Muscle layer of duodenum (tissue), 2 donors: ENCODE measurements at regions not wholly inside any gene's neighbourhood (a gene's known extent, or its start where the extent isn't known, plus 50 kb on each side); places are given as distances from the start of the nearest gene placed in this dataset.
"Not testable (repeated sequence)": the region's sequence is repeated elsewhere in the genome, so short reads cannot be mapped to it uniquely, and the experiment has no call there.

Experiments used
- H3K27ac ChIP-seq: one replicate; pipeline ENCODE4 v1.7.0; 2013; ENCODE audit warnings: mild to moderate bottlenecking, low read length
- H3K27me3 ChIP-seq: one replicate; pipeline ENCODE4 v1.7.0; 2013; ENCODE audit warnings: low read depth, mild to moderate bottlenecking, control low read depth, low read length
- H3K36me3 ChIP-seq, 2 donors: one replicate each; pipeline ENCODE4 v1.7.0; 2013; ENCODE audit warnings: low read length in 2 of 2, control low read depth in 1 of 2, mild to moderate bottlenecking in 1 of 2; ENCODE audit not compliant: insufficient read depth in 2 of 2, control insufficient read depth in 1 of 2
- H3K4me1 ChIP-seq, 2 donors: one replicate each; pipeline ENCODE4 v1.7.0; 2013; ENCODE audit warnings: low read length in 2 of 2, mild to moderate bottlenecking in 2 of 2, control low read depth in 1 of 2, moderate library complexity in 1 of 2; ENCODE audit not compliant: insufficient read depth in 2 of 2, control insufficient read depth in 1 of 2
- H3K4me3 ChIP-seq, 2 donors: one replicate each; pipeline ENCODE4 v1.7.0; 2013; ENCODE audit warnings: low read length in 2 of 2, low read depth in 1 of 2, mild to moderate bottlenecking in 1 of 2
- H3K9me3 ChIP-seq, 2 donors: one replicate each; pipeline ENCODE4 v1.7.0; 2013; ENCODE audit warnings: low read length in 2 of 2, control low read depth in 1 of 2, mild to moderate bottlenecking in 1 of 2; ENCODE audit not compliant: control insufficient read depth in 1 of 2
- donor health status: healthy.

DNA sequence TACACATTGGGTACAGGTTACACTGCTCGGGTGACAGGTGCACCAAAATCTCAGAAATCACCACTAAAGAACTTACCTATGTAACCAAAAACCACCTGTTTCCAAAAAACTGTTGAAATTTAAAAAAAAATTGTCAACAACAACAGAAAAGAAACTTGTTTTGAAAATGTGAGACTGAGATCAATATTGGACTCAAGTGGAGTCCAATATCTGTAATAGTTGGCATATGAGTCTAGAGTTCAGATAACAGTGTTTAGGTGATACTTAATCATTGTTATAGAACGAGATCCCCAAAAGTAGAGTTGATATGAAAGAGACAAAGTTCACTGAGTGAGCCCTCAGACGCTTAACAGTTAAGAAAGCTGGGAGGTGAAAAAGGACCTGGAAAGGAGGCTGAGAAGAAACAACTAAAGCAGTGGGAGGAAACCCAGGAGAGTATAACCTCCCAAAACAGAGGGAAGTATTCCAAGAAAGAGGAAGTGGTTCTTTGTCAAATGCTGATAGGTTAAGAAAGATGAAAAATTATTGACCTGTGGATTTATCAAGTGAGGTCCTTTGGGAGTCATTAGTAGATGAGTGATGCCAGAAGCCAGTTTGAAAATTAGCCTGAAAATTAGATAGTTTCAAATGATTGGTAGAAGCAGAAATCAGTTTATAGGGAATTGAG lies 388.6 kb upstream of the DPH6 start:
- no peak overlapping the region for H3K27ac ChIP-seq
- H3K4me1 ChIP-seq, result no peaks in the 10 kb centered on the region
- H3K36me3 ChIP-seq, result no peaks in the 10 kb centered on the region

DNA sequence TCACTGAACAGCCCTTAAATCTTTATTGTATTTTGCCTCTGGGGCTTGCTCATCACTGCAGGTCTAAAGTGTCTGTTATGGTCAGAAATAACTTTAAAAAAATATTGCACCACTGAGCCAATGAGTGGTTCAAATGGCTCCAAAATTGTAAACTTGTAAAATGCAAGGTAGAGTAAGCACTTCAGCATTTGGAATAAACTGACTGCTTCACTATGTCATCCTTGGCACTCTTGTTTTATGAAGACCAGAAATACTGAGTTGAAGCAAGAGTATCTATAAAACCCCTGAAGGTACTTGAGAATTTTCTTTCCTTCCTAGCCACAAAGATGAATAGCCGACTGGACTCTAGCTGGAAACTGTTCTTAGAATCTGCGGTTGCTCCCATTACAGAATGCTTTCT lies 390.3 kb upstream of the DPH6 start:
- Histone ChIP-seq H3K27me3 (no peaks in the 10 kb centered on the region), H3K4me1 (no peaks in the 10 kb centered on the region), H3K9me3 (no peaks in the 10 kb centered on the region), H3K36me3 (no peaks in the 10 kb centered on the region), H3K4me3 (no peak overlapping the region), H3K27ac (no peak overlapping the region)

More for the DNA sequence above, 388.6 kb upstream of the DPH6 start:
- no peaks in the 10 kb centered on the region for H3K27me3 ChIP-seq
- no peaks in the 10 kb centered on the region for H3K9me3 ChIP-seq
- no peak overlapping the region for H3K4me3 ChIP-seq

- Histone ChIP-seq H3K4me1 (no peaks in the 10 kb centered on the region), H3K4me3 (no peak overlapping the region), H3K36me3 (no peaks in the 10 kb centered on the region), H3K9me3 (no peaks in the 10 kb centered on the region), H3K27me3 (no peaks in the 10 kb centered on the region), H3K27ac (no peak overlapping the region)
Measured at GRCh38 chr15:35937380-35937779, 391.4 kb upstream of the DPH6 start.

DNA sequence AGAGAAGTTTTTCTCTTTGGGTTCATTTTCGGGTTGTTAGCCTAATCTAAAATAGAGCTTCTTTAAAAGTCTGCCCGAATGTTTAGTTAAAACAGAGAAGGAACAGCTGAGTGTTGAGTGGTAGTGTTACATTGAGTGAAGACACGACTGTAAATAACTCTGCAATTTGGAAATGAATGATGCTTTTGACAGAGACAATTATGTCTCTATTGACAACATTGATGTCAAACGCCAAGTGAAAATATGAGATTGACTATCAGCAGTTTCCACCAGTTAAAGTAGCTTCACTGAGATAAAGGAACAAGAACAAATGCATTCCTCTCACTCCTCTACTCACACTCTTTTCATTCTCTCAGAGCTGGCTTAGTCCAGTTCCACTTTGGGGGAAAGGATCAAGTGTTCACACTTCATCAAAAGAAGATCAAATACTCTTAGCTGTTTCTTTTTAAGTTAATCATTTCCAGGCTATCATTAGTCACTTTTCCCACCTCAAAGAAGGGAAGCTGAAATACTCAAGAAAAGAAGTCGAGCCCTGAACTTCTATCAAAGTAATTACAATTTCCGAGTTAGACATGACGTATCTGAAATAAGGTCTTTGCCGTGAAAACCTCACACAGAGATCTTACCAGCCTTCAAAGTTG lies 399.1 kb upstream of the DPH6 start:
- no peaks in the 10 kb centered on the region for H3K36me3 ChIP-seq
- no peaks in the 10 kb centered on the region for H3K27me3 ChIP-seq
- no peaks in the 10 kb centered on the region for H3K9me3 ChIP-seq
- no peak overlapping the region for H3K4me3 ChIP-seq
- H3K27ac ChIP-seq, result no peak overlapping the region
- no peaks in the 10 kb centered on the region for H3K4me1 ChIP-seq

DNA sequence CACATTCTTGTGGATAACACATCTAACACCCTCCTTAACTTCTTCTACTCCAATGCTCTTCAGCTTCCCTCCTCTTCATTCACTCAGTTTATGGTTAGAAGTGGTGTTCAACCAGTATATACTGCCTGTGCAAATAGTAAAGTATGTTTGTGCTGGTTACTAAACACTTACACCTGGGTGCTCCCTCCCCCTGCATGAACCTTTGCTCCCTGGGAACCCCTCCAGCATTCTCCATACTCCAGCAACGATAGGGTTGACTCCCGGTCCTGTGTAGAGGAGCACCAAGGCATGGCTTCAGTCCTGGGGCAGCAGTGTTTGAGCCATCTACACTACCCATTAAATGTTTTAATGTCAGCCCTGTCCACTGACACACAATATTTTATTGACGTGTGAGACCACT lies 407.5 kb upstream of the DPH6 start:
- no peaks in the 10 kb centered on the region for H3K27me3 ChIP-seq
- H3K9me3 ChIP-seq, result no peaks in the 10 kb centered on the region
- no peaks in the 10 kb centered on the region for H3K36me3 ChIP-seq
- H3K4me3 ChIP-seq, result no peak overlapping the region
- H3K27ac ChIP-seq, result no peak overlapping the region
- no peaks in the 10 kb centered on the region for H3K4me1 ChIP-seq

DNA sequence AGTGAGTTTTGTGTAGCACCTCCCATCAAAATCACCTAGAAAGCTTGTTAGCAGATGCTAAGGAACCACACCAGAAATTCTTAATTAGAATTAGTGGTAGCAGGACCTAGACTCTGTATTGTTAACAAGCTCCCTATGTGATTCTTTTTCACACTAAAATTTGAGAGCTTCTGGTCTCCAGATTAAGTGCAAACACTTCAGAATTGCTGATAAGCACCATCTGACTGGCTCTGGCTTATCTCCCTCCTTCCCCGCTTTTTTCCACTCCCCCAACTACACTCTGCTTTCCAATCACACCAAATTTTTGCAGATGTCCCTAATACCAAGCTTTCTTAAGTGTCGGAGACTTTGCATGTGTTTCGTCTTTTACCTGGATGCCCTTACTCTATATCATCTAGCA lies 410.1 kb upstream of the DPH6 start:
- H3K27ac ChIP-seq, result no peak overlapping the region
- H3K9me3 ChIP-seq, result no peaks in the 10 kb centered on the region
- H3K4me3 ChIP-seq, result no peak overlapping the region
- no peaks in the 10 kb centered on the region for H3K36me3 ChIP-seq
- no peaks in the 10 kb centered on the region for H3K4me1 ChIP-seq
- no peaks in the 10 kb centered on the region for H3K27me3 ChIP-seq

DNA sequence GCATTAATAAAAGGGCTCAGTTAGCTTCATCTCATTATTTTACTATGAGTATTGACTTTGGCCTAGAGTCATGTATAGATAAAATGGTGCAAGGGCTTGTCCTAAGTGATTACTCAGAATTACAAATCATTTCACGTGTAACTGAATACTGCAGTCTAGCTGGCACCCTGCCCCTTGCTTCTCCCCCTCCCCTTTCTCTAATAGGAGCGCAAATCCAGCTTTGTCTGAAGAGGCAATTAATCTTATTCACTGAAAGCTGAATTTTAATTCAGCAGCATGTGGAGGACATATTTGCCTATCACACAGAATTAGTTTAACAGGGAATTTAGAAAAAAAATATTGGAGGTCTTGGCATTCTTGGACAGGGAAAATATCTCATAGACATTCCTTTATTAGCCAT lies 412.1 kb upstream of the DPH6 start:
- no peak overlapping the region for H3K4me3 ChIP-seq
- H3K27me3 ChIP-seq, result no peaks in the 10 kb centered on the region
- H3K9me3 ChIP-seq, result no peaks in the 10 kb centered on the region
- no peaks in the 10 kb centered on the region for H3K4me1 ChIP-seq
- H3K27ac ChIP-seq, result no peak overlapping the region
- no peaks in the 10 kb centered on the region for H3K36me3 ChIP-seq

GRCh38 chr15:35958975-35959374 lies 413.0 kb upstream of the DPH6 start:
- no peak overlapping the region for H3K27ac ChIP-seq
- no peaks in the 10 kb centered on the region for H3K4me1 ChIP-seq
- no peaks in the 10 kb centered on the region for H3K27me3 ChIP-seq
- no peaks in the 10 kb centered on the region for H3K36me3 ChIP-seq
- H3K9me3 ChIP-seq, result no peaks in the 10 kb centered on the region
- H3K4me3 ChIP-seq, result no peak overlapping the region

- no peak overlapping the region for H3K27ac ChIP-seq
Measured at GRCh38 chr15:35963326-35963725, 417.4 kb upstream of the DPH6 start.

GRCh38 chr15:35966781-35967180 lies 420.8 kb upstream of the DPH6 start:
- Histone ChIP-seq H3K27ac (no peak overlapping the region), H3K27me3 (no peaks in the 10 kb centered on the region), H3K4me1 (peaks cover 0 to 3% of the 10 kb centered on the region in 2 donors), H3K4me3 (no peak overlapping the region), H3K36me3 (no peaks in the 10 kb centered on the region), H3K9me3 (no peaks in the 10 kb centered on the region)

More at GRCh38 chr15:35963326-35963725, 417.4 kb upstream of the DPH6 start:
- no peak overlapping the region for H3K4me3 ChIP-seq
- H3K36me3 ChIP-seq, result no peaks in the 10 kb centered on the region
- H3K27me3 ChIP-seq, result no peaks in the 10 kb centered on the region
- H3K4me1 ChIP-seq, result no peaks in the 10 kb centered on the region
- no peaks in the 10 kb centered on the region for H3K9me3 ChIP-seq

- not testable (repeated sequence) for H3K4me1 ChIP-seq, H3K4me3 ChIP-seq, H3K27me3 ChIP-seq, H3K27ac ChIP-seq, H3K9me3 ChIP-seq, H3K36me3 ChIP-seq
Measured at GRCh38 chr15:35967968-35968367, 422.0 kb upstream of the DPH6 start.

GRCh38 chr15:35973029-35973428 lies 427.1 kb upstream of the DPH6 start:
- Histone ChIP-seq H3K27ac (no peak overlapping the region), H3K4me1 (peaks cover 0 to 3% of the 10 kb centered on the region in 2 donors), H3K4me3 (no peak overlapping the region), H3K27me3 (no peaks in the 10 kb centered on the region), H3K36me3 (no peaks in the 10 kb centered on the region), H3K9me3 (no peaks in the 10 kb centered on the region)
